HT1080 (cell line): ENCODE measurements at regions not wholly inside any gene's neighbourhood (a gene's known extent, or its start where the extent isn't known, plus 50 kb on each side); places are given as distances from the start of the nearest gene placed in this dataset.

Experiments
- DNase-seq: peaks from one replicate; pipeline ENCODE4 v3.0.0-alpha.2; 2015; ENCODE audit warnings: low read depth

- DNase-seq: no peak
These were observed 128.0 kb downstream of the KIF20B start for GRCh38 chr10:89829262-89829886.

- DNase-seq: no peak
These were observed 128.5 kb downstream of the KIF20B start for GRCh38 chr10:89829887-89830269.

GRCh38 chr10:89830624-89831023, 129.2 kb downstream of the KIF20B start:
- DNase-seq: no peak

- DNase-seq: no peak
These were observed 135.4 kb downstream of the KIF20B start for GRCh38 chr10:89836840-89837164.

- DNase-seq: no peak
These were observed 136.0 kb downstream of the KIF20B start for GRCh38 chr10:89837165-89838043.

- DNase-seq: no peak
These were observed 136.7 kb downstream of the KIF20B start for GRCh38 chr10:89838044-89838615.

- DNase-seq: peak; percentile 82
These were observed 144.3 kb downstream of the KIF20B start for GRCh38 chr10:89845541-89846280.

GRCh38 chr10:89846281-89846630, 144.9 kb downstream of the KIF20B start:
- no peak for DNase-seq

- no peak for DNase-seq
These were observed 145.4 kb downstream of the KIF20B start for GRCh38 chr10:89846786-89847185.

- DNase-seq: no peak
These were observed 151.5 kb downstream of the KIF20B start for GRCh38 chr10:89852872-89853271.

GRCh38 chr10:89853781-89854191, 152.4 kb downstream of the KIF20B start:
- DNase-seq: no peak

- DNase-seq: no peak
These were observed 156.1 kb downstream of the KIF20B start for GRCh38 chr10:89857431-89858042.

GRCh38 chr10:89861199-89861573, 159.8 kb downstream of the KIF20B start:
- DNase-seq: no peak

GRCh38 chr10:89861584-89862301, 160.4 kb downstream of the KIF20B start:
- peak; percentile 83 for DNase-seq

- peak; percentile 73 for DNase-seq
These were observed 166.6 kb downstream of the KIF20B start for GRCh38 chr10:89867964-89868363.

- DNase-seq: no peak
These were observed 167.8 kb downstream of the KIF20B start for GRCh38 chr10:89869180-89869579.

GRCh38 chr10:89869592-89870156, 168.3 kb downstream of the KIF20B start:
- DNase-seq: no peak

GRCh38 chr10:89870936-89871335, 169.5 kb downstream of the KIF20B start:
- no peak for DNase-seq

GRCh38 chr10:89873055-89873454, 171.7 kb downstream of the KIF20B start:
- DNase-seq: no peak

GRCh38 chr10:89875557-89875956, 174.2 kb downstream of the KIF20B start:
- DNase-seq: no peak

- peak; percentile 16 for DNase-seq
These were observed 177.7 kb downstream of the KIF20B start for GRCh38 chr10:89879121-89879520.
